H9 (cell line): ENCODE measurements at regions not wholly inside any gene's neighbourhood (a gene's known extent, or its start where the extent isn't known, plus 50 kb on each side); places are given as distances from the start of the nearest gene placed in this dataset.

Source experiments
- DNase-seq: peaks from one replicate; pipeline ENCODE4 v3.0.0-alpha.2; 2017
- H2AFZ ChIP-seq: one replicate; pipeline ENCODE4 v1.6.1; 2013; ENCODE audit warnings: mild to moderate bottlenecking, low read length, control low read depth, moderate library complexity
- H2AK5ac ChIP-seq: 2 replicates; pipeline ENCODE4 v1.6.1; 2013; ENCODE audit warnings: low read length, control low read depth, mixed read lengths; ENCODE audit not compliant: insufficient read length
- H2BK120ac ChIP-seq: one replicate; pipeline ENCODE4 v1.6.1; 2013; ENCODE audit warnings: low read depth, mild to moderate bottlenecking, low read length, control low read depth, inconsistent platforms; ENCODE audit not compliant: poor library complexity, severe bottlenecking
- H2BK12ac ChIP-seq: 2 replicates; pipeline ENCODE4 v1.6.1; 2013; ENCODE audit warnings: low read length, control low read depth, mixed read lengths, low read depth; ENCODE audit not compliant: insufficient read length
- H2BK15ac ChIP-seq: 2 replicates; pipeline ENCODE4 v1.6.1; 2013; ENCODE audit warnings: low read depth, low read length, control low read depth
- H2BK20ac ChIP-seq: one replicate; pipeline ENCODE4 v1.6.1; 2013; ENCODE audit warnings: low read depth, mild to moderate bottlenecking, low read length, control low read depth, inconsistent platforms; ENCODE audit not compliant: poor library complexity, severe bottlenecking
- H2BK5ac ChIP-seq: 2 replicates; pipeline ENCODE4 v1.6.1; 2013; ENCODE audit warnings: low read length, control low read depth, mixed read lengths; ENCODE audit not compliant: insufficient read length
- H3K14ac ChIP-seq: 2 replicates; pipeline ENCODE4 v1.6.1; 2013; ENCODE audit warnings: low read length, control low read depth; ENCODE audit not compliant: insufficient read depth
- H3K18ac ChIP-seq: 2 replicates; pipeline ENCODE4 v1.6.1; 2013; ENCODE audit warnings: low read depth, mild to moderate bottlenecking, mixed read lengths, low read length, control low read depth; ENCODE audit not compliant: insufficient read length
- H3K23ac ChIP-seq: 2 replicates; pipeline ENCODE4 v1.6.1; 2013; ENCODE audit warnings: low read length, control low read depth, mixed read lengths, low read depth; ENCODE audit not compliant: insufficient read length
- H3K23me2 ChIP-seq: 2 replicates; pipeline ENCODE4 v1.6.1; 2013; ENCODE audit warnings: low read depth, mild to moderate bottlenecking, mixed read lengths, low read length, control low read depth; ENCODE audit not compliant: insufficient read length, poor library complexity, severe bottlenecking
- H3K27ac ChIP-seq: 2 replicates; pipeline ENCODE4 v1.5.1; 2013; ENCODE audit warnings: low read length, control low read depth, mixed read lengths, low read depth; ENCODE audit not compliant: insufficient read length
- H3K27me3 ChIP-seq: 2 replicates; pipeline ENCODE4 v1.6.1; 2013; ENCODE audit warnings: low read length, control low read depth, inconsistent platforms; ENCODE audit not compliant: insufficient read depth
- H3K4ac ChIP-seq: 2 replicates; pipeline ENCODE4 v1.6.1; 2013; ENCODE audit warnings: low read depth, mild to moderate bottlenecking, control low read depth, inconsistent platforms, low read length, moderate library complexity
- H3K4me1 ChIP-seq: 2 replicates; pipeline ENCODE4 v1.6.1; 2013; ENCODE audit warnings: low read length, control low read depth, inconsistent platforms; ENCODE audit not compliant: insufficient read depth
- H3K4me2 ChIP-seq: 2 replicates; pipeline ENCODE4 v1.6.1; 2013; ENCODE audit warnings: low read length, control low read depth, mixed read lengths; ENCODE audit not compliant: insufficient read length, insufficient read depth
- H3K56ac ChIP-seq: 2 replicates; pipeline ENCODE4 v1.6.1; 2013; ENCODE audit warnings: low read depth, mild to moderate bottlenecking, mixed read lengths, low read length, control low read depth; ENCODE audit not compliant: insufficient read length
- H3K79me1 ChIP-seq: 2 replicates; pipeline ENCODE4 v1.6.1; 2013; ENCODE audit warnings: low read depth, mild to moderate bottlenecking, moderate library complexity, low read length, control low read depth, inconsistent platforms; ENCODE audit not compliant: insufficient read depth, poor library complexity, severe bottlenecking
- H3K79me2 ChIP-seq: 2 replicates; pipeline ENCODE4 v1.6.1; 2013; ENCODE audit warnings: low read length, control low read depth, inconsistent platforms; ENCODE audit not compliant: insufficient read depth
- H3K9ac ChIP-seq: 2 replicates; pipeline ENCODE4 v1.6.1; 2013; ENCODE audit warnings: low read length, control low read depth, mixed read lengths; ENCODE audit not compliant: insufficient read length; ENCODE audit errors: extremely low read depth
- H3K9me3 ChIP-seq: one replicate; pipeline ENCODE4 v1.6.1; 2013; ENCODE audit warnings: low read depth, low read length, inconsistent platforms; ENCODE audit not compliant: control insufficient read depth
- H3T11ph ChIP-seq: one replicate; pipeline ENCODE4 v1.6.1; 2013; ENCODE audit warnings: mild to moderate bottlenecking, low read length, control low read depth, inconsistent platforms
- H4K20me1 ChIP-seq: one replicate; pipeline ENCODE4 v1.6.1; 2013; ENCODE audit not compliant: control insufficient read depth, insufficient read length, insufficient read depth
- H4K5ac ChIP-seq: 2 replicates; pipeline ENCODE4 v1.6.1; 2013; ENCODE audit warnings: low read depth, mild to moderate bottlenecking, mixed read lengths, low read length, control low read depth; ENCODE audit not compliant: insufficient read length
- H4K8ac ChIP-seq: replicated peaks from 2 replicates; pipeline ENCODE4 v1.6.1; 2013; ENCODE audit warnings: low read length, control low read depth, mixed read lengths, low read depth; ENCODE audit not compliant: insufficient read length
- H4K91ac ChIP-seq: 2 replicates; pipeline ENCODE4 v1.6.1; 2013; ENCODE audit warnings: low read depth, mild to moderate bottlenecking, moderate library complexity, mixed read lengths, low read length, control low read depth; ENCODE audit not compliant: insufficient read length
- H3K27ac Mint-ChIP-seq, 3 experiments: 2 replicates in 2 of 3; 3 replicates in 1 of 3; pipeline ENCODE4 v1.8.0; 2020 to 2021; ENCODE audit warnings: mixed read lengths in 3 of 3, mild to moderate bottlenecking in 1 of 3, moderate library complexity in 1 of 3
- H3K27me3 Mint-ChIP-seq: 2 replicates; pipeline ENCODE4 v1.8.0; 2021; ENCODE audit warnings: low read depth, mild to moderate bottlenecking, moderate library complexity, mixed read lengths
- H3K36me3 Mint-ChIP-seq, 3 experiments: 2 replicates in 2 of 3; 3 replicates in 1 of 3; pipeline ENCODE4 v1.8.0; 2020 to 2021; ENCODE audit warnings: low read depth in 3 of 3, mixed read lengths in 3 of 3; ENCODE audit not compliant: insufficient read depth in 1 of 3
- H3K4me1 Mint-ChIP-seq, 2 experiments: 2 replicates each; pipeline ENCODE4 v1.8.0; 2020; ENCODE audit warnings: mixed read lengths in 2 of 2
- H3K4me3 Mint-ChIP-seq, 2 experiments: 2 replicates in 1 of 2; 3 replicates in 1 of 2; pipeline ENCODE4 v1.8.0; 2020 to 2021; ENCODE audit warnings: mild to moderate bottlenecking in 2 of 2, mixed read lengths in 2 of 2, moderate library complexity in 1 of 2
- H3K9me3 Mint-ChIP-seq, 2 experiments: 2 replicates in 1 of 2; 3 replicates in 1 of 2; pipeline ENCODE4 v1.8.0; 2020; ENCODE audit warnings: mild to moderate bottlenecking in 2 of 2, mixed read lengths in 2 of 2, moderate library complexity in 1 of 2
- TF ChIP-seq, protein P1 (sequence below): fragments of 200-600 bp; sonication (generic); conservative IDR thresholded peaks from 3 replicates; pipeline ENCODE4 v1.8.0; 2021; ENCODE audit warnings: antibody characterized with exemption, mild to moderate bottlenecking

DNA sequence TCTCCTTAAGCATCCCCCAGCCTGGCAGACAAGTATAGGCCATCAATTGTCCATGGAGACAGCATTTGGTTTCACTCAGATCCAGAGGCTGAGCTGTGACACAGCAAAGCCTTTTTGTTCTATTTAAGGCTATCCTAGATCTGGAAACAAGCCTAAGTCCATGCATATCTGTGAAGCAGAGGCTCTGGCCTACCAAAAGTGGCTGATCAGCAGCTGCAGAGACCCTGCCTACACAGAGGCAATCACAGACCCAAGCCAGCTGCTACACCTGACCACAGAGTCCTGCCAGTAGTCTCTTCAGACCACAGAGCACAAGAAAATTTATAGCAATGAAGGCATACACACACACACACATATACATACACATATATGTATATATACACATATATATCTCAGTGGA is 501.7 kb upstream of the ARPP21 start:
- Histone ChIP-seq H3K18ac (no peak overlapping the region), H4K5ac (no peak overlapping the region), H3K27me3 (no peaks in the 10 kb centered on the region), H3K56ac (no peak overlapping the region), H3K4me1 (no peaks in the 10 kb centered on the region), H3K4me2 (no peak overlapping the region), H3K27ac (no peak overlapping the region), H4K91ac (no peak overlapping the region), H3K23me2 (no peaks in the 10 kb centered on the region), H3T11ph (no peak overlapping the region), H3K14ac (no peak overlapping the region), H3K9me3 (no peaks in the 10 kb centered on the region), H2AK5ac (no peak overlapping the region), H2AFZ (no peak overlapping the region), H4K20me1 (no peaks in the 10 kb centered on the region), H3K4ac (no peak overlapping the region), H2BK20ac (no peak overlapping the region), H4K8ac (no peak overlapping the region), H3K23ac (no peak overlapping the region), H3K79me1 (no peaks in the 10 kb centered on the region), H2BK5ac (no peak overlapping the region), H3K79me2 (no peaks in the 10 kb centered on the region), H2BK120ac (no peak overlapping the region), H2BK12ac (no peak overlapping the region), H2BK15ac (no peak overlapping the region), H3K9ac (no peak overlapping the region)
- no peak overlapping the region for H3K27ac Mint-ChIP-seq
- no peak overlapping the region for H3K4me3 Mint-ChIP-seq
- TF ChIP-seq, protein P1, sequence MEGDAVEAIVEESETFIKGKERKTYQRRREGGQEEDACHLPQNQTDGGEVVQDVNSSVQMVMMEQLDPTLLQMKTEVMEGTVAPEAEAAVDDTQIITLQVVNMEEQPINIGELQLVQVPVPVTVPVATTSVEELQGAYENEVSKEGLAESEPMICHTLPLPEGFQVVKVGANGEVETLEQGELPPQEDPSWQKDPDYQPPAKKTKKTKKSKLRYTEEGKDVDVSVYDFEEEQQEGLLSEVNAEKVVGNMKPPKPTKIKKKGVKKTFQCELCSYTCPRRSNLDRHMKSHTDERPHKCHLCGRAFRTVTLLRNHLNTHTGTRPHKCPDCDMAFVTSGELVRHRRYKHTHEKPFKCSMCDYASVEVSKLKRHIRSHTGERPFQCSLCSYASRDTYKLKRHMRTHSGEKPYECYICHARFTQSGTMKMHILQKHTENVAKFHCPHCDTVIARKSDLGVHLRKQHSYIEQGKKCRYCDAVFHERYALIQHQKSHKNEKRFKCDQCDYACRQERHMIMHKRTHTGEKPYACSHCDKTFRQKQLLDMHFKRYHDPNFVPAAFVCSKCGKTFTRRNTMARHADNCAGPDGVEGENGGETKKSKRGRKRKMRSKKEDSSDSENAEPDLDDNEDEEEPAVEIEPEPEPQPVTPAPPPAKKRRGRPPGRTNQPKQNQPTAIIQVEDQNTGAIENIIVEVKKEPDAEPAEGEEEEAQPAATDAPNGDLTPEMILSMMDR = no peak
- H3K4me1 Mint-ChIP-seq = no peaks in the 10 kb centered on the region
- peaks cover 0 to 3% of the 10 kb centered on the region in 2 experiments; a peak in 3 of 5 replicates for H3K9me3 Mint-ChIP-seq
- no peaks in the 10 kb centered on the region for H3K27me3 Mint-ChIP-seq
- DNase-seq = no peak
- peaks cover 0 to 3% (median 3%) of the 10 kb centered on the region in 3 experiments; a peak in 4 of 7 replicates for H3K36me3 Mint-ChIP-seq
